ENCODE measurements at regions not wholly inside any gene's neighbourhood (a gene's known extent, or its start where the extent isn't known, plus 50 kb on each side); places are given as distances from the start of the nearest gene placed in this dataset.

DNA sequence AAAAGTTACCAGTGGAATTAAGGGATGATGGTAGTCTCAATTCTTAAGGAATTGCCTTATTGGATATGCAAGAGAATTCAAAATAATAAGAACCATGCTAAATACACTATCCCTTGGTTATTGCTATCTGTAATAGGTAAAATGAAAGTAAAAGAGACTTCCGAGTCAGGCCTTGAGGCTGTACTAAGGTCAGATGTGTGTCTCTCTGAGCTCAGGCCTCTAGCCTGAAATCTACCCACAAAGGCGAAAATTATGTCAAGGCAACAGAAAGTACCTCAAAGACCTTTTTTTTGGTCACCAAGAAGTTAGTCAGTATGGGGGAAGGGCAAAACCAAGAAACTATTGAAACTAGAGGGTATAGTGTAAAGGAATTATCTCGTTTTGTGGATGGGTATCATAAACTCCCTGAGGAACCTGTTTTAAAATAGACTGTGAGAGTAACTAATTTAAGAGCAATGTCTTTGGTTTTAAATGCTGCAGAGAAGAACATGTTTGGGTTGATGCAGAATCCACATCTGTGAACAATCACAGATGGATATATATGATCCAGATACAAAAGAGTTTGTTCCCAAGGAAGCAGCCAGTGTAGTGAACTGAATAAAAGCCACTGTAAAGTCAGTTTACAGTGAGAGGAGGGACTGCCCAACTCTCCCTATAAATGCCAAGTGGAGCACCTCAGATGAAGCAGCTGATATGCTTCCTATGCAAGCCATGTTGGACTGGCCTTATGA lies 382.3 kb upstream of the SEMA6D start:
- no peak for TF ChIP-seq ADNP (CRISPR knock-in tag; IDR thresholded peaks at IDR 0.05)
- TF ChIP-seq RBM22 (optimal IDR thresholded peaks at IDR 0.05; ENCODE audit: low read length) = no peak
- TF ChIP-seq, protein P1, sequence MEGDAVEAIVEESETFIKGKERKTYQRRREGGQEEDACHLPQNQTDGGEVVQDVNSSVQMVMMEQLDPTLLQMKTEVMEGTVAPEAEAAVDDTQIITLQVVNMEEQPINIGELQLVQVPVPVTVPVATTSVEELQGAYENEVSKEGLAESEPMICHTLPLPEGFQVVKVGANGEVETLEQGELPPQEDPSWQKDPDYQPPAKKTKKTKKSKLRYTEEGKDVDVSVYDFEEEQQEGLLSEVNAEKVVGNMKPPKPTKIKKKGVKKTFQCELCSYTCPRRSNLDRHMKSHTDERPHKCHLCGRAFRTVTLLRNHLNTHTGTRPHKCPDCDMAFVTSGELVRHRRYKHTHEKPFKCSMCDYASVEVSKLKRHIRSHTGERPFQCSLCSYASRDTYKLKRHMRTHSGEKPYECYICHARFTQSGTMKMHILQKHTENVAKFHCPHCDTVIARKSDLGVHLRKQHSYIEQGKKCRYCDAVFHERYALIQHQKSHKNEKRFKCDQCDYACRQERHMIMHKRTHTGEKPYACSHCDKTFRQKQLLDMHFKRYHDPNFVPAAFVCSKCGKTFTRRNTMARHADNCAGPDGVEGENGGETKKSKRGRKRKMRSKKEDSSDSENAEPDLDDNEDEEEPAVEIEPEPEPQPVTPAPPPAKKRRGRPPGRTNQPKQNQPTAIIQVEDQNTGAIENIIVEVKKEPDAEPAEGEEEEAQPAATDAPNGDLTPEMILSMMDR (CRISPR knock-in tag; IDR thresholded peaks at IDR 0.05) = no peak
- TF ChIP-seq MTF1 (CRISPR knock-in tag; IDR thresholded peaks at IDR 0.05) = no peak
- TF ChIP-seq, protein P2, sequence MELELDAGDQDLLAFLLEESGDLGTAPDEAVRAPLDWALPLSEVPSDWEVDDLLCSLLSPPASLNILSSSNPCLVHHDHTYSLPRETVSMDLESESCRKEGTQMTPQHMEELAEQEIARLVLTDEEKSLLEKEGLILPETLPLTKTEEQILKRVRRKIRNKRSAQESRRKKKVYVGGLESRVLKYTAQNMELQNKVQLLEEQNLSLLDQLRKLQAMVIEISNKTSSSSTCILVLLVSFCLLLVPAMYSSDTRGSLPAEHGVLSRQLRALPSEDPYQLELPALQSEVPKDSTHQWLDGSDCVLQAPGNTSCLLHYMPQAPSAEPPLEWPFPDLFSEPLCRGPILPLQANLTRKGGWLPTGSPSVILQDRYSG (CRISPR knock-in tag; IDR thresholded peaks at IDR 0.05) = no peak
- TF ChIP-seq ISL2 (CRISPR knock-in tag; IDR thresholded peaks at IDR 0.05) = no peak
